PC-9 (cell line): ENCODE measurements at regions not wholly inside any gene's neighbourhood (a gene's known extent, or its start where the extent isn't known, plus 50 kb on each side); places are given as distances from the start of the nearest gene placed in this dataset.
"Not testable (repeated sequence)": the region's sequence is repeated elsewhere in the genome, so short reads cannot be mapped to it uniquely, and the experiment has no call there.

Experiments
- BruUV-seq: library from RNA; stranded (reverse); fragments of 400-500 nt; replicated peaks from 2 replicates; lab custom pipeline; 2021; lab: Mats Ljungman, UMichigan
- CTCF ChIA-PET: fragments of 300-600 bp; sonication (Branson Sonifier 250); formaldehyde crosslinking; loops from one replicate; lab custom pipeline; 2022; ENCODE audit warnings: antibody characterized with exemption; lab: Charles Lee
- POLR2A ChIA-PET: fragments of 300-600 bp; sonication (Branson Sonifier 250); formaldehyde crosslinking; loops from one replicate; lab custom pipeline; 2022; ENCODE audit warnings: antibody characterized with exemption; ENCODE audit not compliant: unreplicated experiment; lab: Charles Lee
- DNase-seq, 2 experiments: peaks; one replicate each; pipeline versions ENCODE4 v3.0.0 to v3.0.0-alpha.2; 2015 to 2022; ENCODE audit warnings: mixed read lengths in 1 of 2
- H2AFZ ChIP-seq: fragments of 200-600 bp; sonication (generic); 2 replicates; pipeline ENCODE4 v1.8.1; 2017; ENCODE audit warnings: antibody characterized with exemption
- H3F3A ChIP-seq: fragments of 200-600 bp; sonication (generic); 2 replicates; pipeline ENCODE4 v1.8.1; 2017; ENCODE audit warnings: antibody characterized with exemption, mild to moderate bottlenecking, low read depth; ENCODE audit not compliant: insufficient read depth
- H3K27ac ChIP-seq: fragments of 200-600 bp; sonication (generic); 2 replicates; pipeline ENCODE4 v1.6.1; 2016; ENCODE audit warnings: mixed run types
- H3K27me3 ChIP-seq: fragments of 200-600 bp; sonication (generic); 2 replicates; pipeline ENCODE4 v1.6.1; 2016; ENCODE audit warnings: low read depth, mixed run types; ENCODE audit not compliant: insufficient read depth
- H3K36me3 ChIP-seq: fragments of 200-600 bp; sonication (generic); 2 replicates; pipeline ENCODE4 v1.6.1; 2016; ENCODE audit warnings: low read depth, mixed run types
- H3K4me1 ChIP-seq: fragments of 200-600 bp; sonication (generic); replicated peaks from 2 replicates; pipeline ENCODE4 v1.6.1; 2016; ENCODE audit warnings: mixed run types; ENCODE audit not compliant: insufficient read depth
- H3K4me2 ChIP-seq: fragments of 200-600 bp; sonication (generic); 2 replicates; pipeline ENCODE4 v1.6.1; 2017; ENCODE audit warnings: mixed run types
- H3K4me3 ChIP-seq: fragments of 200-600 bp; sonication (generic); 2 replicates; pipeline ENCODE4 v1.6.1; 2016; ENCODE audit warnings: mixed run types
- H3K79me2 ChIP-seq: fragments of 200-600 bp; sonication (generic); 2 replicates; pipeline ENCODE4 v1.6.1; 2017; ENCODE audit warnings: low read depth, mixed run types
- H3K9me2 ChIP-seq: fragments of 200-600 bp; sonication (generic); 2 replicates; pipeline ENCODE4 v1.8.1; 2017; ENCODE audit warnings: mild to moderate bottlenecking; ENCODE audit not compliant: insufficient read depth
- H3K9me3 ChIP-seq: fragments of 200-600 bp; sonication (generic); 2 replicates; pipeline ENCODE4 v1.8.1; 2016; ENCODE audit warnings: low read depth; ENCODE audit not compliant: insufficient read depth
- H4K20me1 ChIP-seq: fragments of 200-600 bp; sonication (generic); 2 replicates; pipeline ENCODE4 v1.8.1; 2017; ENCODE audit not compliant: insufficient read depth
- EZH2 ChIP-seq: fragments of 200-600 bp; sonication (generic); IDR thresholded peaks from 2 replicates; pipeline ENCODE4 v1.8.0; 2017; ENCODE audit warnings: antibody characterized with exemption, low read depth
- intact Hi-C: fragments of 100-400 bp; cut with micrococcal nuclease; formaldehyde crosslinking; loops from one replicate; pipeline ENCODE4 v1.10.0; 2022; ENCODE audit not compliant: unreplicated experiment
- TF ChIP-seq, protein P1 (sequence below): fragments of 200-600 bp; sonication (generic); conservative IDR thresholded peaks from 2 replicates; pipeline ENCODE4 v1.6.1; 2017; ENCODE audit warnings: mixed run types, antibody characterized with exemption, mild to moderate bottlenecking, moderate library complexity

DNA sequence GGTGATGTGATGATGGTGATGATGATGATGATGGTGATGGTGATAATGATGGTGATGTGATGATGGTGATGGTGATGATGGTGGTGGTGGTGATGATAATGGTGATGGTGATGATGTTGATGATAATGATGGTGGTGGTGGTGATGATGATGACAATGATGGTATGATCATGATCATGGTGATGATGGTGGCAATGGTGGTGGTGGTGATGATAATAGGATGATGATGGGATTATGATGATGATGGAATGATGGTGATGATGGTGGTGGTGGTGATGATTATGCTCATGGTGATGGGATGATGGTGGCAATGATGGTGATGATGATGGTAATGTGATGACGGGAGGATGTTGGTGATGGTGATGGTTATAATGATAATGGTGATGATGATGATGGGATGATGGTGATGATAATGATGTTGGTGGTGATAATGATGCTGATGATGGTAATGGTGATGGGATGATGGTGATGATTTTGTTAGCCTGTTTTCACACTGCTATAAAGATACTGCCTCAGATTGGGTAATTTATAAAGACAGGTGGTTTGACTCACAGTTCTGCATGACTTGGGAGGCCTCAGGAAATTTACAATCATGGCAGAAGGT lies 314.8 kb upstream of the SFSWAP start:
- Histone ChIP-seq H3K27ac (no peak overlapping the region), H3K27me3 (peaks cover 12% of the 10 kb centered on the region), H3K36me3 (no peaks in the 10 kb centered on the region), H3K4me2 (no peak overlapping the region), H4K20me1 (no peaks in the 10 kb centered on the region), H2AFZ (no peak overlapping the region), H3K4me1 (no peaks in the 10 kb centered on the region), H3K9me3 (no peaks in the 10 kb centered on the region), H3K4me3 (no peak overlapping the region), H3F3A (no peaks in the 10 kb centered on the region), H3K9me2 (no peaks in the 10 kb centered on the region), H3K79me2 (no peaks in the 10 kb centered on the region)
- no peak for DNase-seq
- intact Hi-C loops: no loop called here
- CTCF ChIA-PET: no interaction called here
- POLR2A ChIA-PET: no interaction called here
- TF ChIP-seq, protein P1, sequence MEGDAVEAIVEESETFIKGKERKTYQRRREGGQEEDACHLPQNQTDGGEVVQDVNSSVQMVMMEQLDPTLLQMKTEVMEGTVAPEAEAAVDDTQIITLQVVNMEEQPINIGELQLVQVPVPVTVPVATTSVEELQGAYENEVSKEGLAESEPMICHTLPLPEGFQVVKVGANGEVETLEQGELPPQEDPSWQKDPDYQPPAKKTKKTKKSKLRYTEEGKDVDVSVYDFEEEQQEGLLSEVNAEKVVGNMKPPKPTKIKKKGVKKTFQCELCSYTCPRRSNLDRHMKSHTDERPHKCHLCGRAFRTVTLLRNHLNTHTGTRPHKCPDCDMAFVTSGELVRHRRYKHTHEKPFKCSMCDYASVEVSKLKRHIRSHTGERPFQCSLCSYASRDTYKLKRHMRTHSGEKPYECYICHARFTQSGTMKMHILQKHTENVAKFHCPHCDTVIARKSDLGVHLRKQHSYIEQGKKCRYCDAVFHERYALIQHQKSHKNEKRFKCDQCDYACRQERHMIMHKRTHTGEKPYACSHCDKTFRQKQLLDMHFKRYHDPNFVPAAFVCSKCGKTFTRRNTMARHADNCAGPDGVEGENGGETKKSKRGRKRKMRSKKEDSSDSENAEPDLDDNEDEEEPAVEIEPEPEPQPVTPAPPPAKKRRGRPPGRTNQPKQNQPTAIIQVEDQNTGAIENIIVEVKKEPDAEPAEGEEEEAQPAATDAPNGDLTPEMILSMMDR: no peak
- no peak for TF ChIP-seq EZH2
- BruUV-seq: no TSS peak

DNA sequence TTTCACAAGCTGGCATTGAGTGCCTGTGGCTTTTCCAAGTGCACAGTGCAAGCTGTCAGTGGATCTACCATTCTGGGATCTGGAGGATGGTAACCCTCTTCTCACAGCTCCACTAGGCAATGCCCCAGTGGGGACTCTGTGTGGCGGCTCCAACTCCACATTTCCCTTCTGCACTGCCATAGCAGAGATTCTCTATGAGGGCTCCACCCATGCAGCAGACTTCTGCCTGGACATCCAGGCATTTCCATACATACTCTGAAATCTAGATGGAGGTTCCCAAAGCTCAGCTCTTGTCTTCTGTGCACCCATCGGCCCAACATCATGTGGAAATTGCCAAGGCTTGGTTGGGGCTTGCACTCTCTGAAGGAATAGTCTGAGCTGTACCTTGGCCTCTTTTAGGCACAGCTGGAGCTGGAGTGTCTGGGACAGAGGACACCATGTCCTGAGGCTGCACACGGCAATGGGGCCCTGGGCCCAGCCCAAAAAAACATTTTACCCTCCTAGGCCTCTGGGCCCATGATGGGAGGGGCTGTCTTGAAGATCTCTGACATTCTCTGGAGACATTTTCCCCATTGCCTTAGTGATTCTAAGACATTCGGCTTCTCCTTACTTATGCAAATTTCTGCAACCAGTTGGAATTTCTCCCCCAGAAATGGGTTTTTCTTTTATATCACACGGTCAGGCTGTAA lies 313.3 kb upstream of the SFSWAP start:
- H3K4me1 ChIP-seq: no peaks in the 10 kb centered on the region
- BruUV-seq: no TSS peak
- H4K20me1 ChIP-seq: no peaks in the 10 kb centered on the region
- intact Hi-C loops: no loop called here
- H3K36me3 ChIP-seq: no peaks in the 10 kb centered on the region
- no peak overlapping the region for H3K27ac ChIP-seq
- H3K9me3 ChIP-seq: no peaks in the 10 kb centered on the region
- no peak for TF ChIP-seq EZH2
- TF ChIP-seq, protein P1: no peak
- POLR2A ChIA-PET: no interaction called here
- CTCF ChIA-PET: no interaction called here
- no peak overlapping the region for H3K4me2 ChIP-seq
- no peaks in the 10 kb centered on the region for H3K9me2 ChIP-seq
- H2AFZ ChIP-seq: no peak overlapping the region
- no peaks in the 10 kb centered on the region for H3F3A ChIP-seq
- no peak for DNase-seq
- peaks cover 4% of the 10 kb centered on the region; the same call in 1 of the 2 replicates for H3K27me3 ChIP-seq
- no peaks in the 10 kb centered on the region for H3K79me2 ChIP-seq
- H3K4me3 ChIP-seq: no peak overlapping the region

DNA sequence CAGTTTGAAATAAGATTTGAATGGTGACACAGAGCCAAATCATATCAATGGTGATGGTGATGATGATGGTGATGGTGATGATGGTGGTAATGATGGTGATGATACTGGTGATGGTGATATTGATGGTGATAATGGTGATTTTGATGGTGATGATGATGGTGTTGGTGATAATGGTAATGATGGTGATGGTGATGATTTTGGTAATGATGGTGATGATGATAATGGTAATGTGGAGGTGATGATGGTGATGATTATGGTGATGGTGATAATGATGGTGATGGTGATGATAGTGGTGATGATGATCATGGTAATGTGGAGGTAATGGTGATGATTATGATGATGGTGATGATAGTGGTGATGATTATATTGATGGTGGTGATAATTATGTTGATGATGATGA lies 311.9 kb upstream of the SFSWAP start:
- Histone ChIP-seq H3K79me2 (no peaks in the 10 kb centered on the region), H3F3A (no peaks in the 10 kb centered on the region), H2AFZ (no peak overlapping the region), H3K36me3 (no peaks in the 10 kb centered on the region), H3K9me2 (no peaks in the 10 kb centered on the region), H3K27ac (no peak overlapping the region), H3K9me3 (no peaks in the 10 kb centered on the region), H4K20me1 (no peaks in the 10 kb centered on the region), H3K4me1 (no peaks in the 10 kb centered on the region), H3K4me2 (no peak overlapping the region), H3K27me3 (peaks cover 5% of the 10 kb centered on the region; the same call in 1 of the 2 replicates), H3K4me3 (no peak overlapping the region)
- TF ChIP-seq, protein P1: no peak
- no peak for TF ChIP-seq EZH2
- intact Hi-C loops: no loop called here
- ChIA-PET CTCF (no interaction called here), POLR2A (no interaction called here)
- DNase-seq: no peak
- no TSS peak for BruUV-seq

DNA sequence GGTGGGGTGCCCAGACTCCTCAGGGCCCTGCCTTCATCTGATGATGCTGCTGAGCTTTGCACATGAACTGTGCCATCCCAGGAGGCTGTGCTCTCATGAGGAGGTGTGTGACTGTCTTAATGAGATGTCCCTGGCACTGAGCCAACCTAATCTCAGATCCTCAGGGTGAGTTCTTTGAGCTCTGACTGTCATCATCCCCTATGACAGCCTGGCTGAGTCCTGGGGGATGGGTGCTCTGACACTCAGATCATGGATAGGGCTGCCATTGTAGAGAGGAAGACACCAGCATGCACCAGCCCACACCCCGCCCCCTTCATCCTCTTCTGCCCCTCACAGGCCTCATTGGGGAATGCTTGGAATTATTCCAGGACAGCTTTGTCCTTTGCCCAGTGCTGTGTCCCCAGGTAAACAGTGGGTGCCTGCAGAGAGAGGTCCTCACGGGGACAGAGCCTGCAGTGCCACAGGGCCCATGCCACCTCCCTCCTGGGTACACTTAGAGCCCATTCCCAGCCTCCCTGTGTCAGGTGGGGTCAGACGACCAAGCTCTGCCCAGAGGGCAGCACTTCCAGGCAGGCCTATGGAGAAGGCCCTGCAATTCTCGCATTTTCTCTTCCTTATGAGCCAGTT lies 310.1 kb upstream of the SFSWAP start:
- H3K4me1 ChIP-seq, H3F3A ChIP-seq, CTCF ChIA-PET, H3K4me2 ChIP-seq, H3K9me3 ChIP-seq, H3K36me3 ChIP-seq, DNase-seq, H3K27me3 ChIP-seq, H3K27ac ChIP-seq, H3K4me3 ChIP-seq, H2AFZ ChIP-seq, POLR2A ChIA-PET, BruUV-seq, H4K20me1 ChIP-seq, H3K79me2 ChIP-seq, intact Hi-C loops, H3K9me2 ChIP-seq: not testable (repeated sequence)
